A673 (cell line): ENCODE measurements at regions not wholly inside any gene's neighbourhood (a gene's known extent, or its start where the extent isn't known, plus 50 kb on each side); places are given as distances from the start of the nearest gene placed in this dataset.

Experiments used
- CTCF ChIP-seq: fragments of 300-800, 200-600 bp; sonication (generic); conservative IDR thresholded peaks from 2 replicates; pipeline ENCODE4 v1.5.1; 2017; ENCODE audit warnings: low read depth, mild to moderate bottlenecking, antibody characterized with exemption, low read length, moderate library complexity, mixed read lengths
- EZH2 ChIP-seq: fragments of 200-600 bp; sonication (generic); IDR thresholded peaks from 2 replicates; pipeline ENCODE4 v1.6.1; 2017; ENCODE audit warnings: borderline replicate concordance, low read depth, mild to moderate bottlenecking, mixed read lengths, antibody characterized with exemption, low read length; ENCODE audit not compliant: poor library complexity, severe bottlenecking

DNA sequence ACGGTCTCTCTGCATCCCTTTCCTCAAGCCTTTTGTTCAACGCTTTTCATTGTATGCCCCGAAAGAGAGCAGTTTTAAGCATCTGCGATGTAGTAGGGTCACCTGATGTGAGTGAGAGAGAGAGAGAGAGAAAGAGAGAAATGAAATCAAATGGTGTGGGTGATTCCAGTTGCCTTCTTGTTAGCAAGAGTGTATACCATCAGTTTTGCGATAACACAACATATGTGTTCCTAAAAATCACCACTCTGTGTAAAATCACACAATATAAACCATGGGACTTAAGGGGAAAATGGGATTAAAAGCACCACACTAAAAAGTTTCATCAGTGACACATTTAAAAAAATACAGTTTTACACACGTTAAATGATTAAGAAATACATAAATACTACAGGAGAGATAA lies 1102.7 kb upstream of the EEF2KMT start:
- TF ChIP-seq CTCF, result no peak
- TF ChIP-seq EZH2, result no peak
